Fibroblast of lung (primary cell): ENCODE measurements at regions not wholly inside any gene's neighbourhood (a gene's known extent, or its start where the extent isn't known, plus 50 kb on each side); places are given as distances from the start of the nearest gene placed in this dataset.

Source experiments
- DNase-seq, 2 donors: peaks; one replicate each; pipeline versions ENCODE4 v3.0.0 to v3.0.0-alpha.2; 2010; ENCODE audit warnings: low read depth in 2 of 2
- H2AFZ ChIP-seq: 2 replicates; pipeline ENCODE4 v1.5.1; 2012; ENCODE audit warnings: low read length, control low read depth, inconsistent platforms
- H3K27ac ChIP-seq: 2 replicates; pipeline ENCODE4 v1.5.1; 2011; ENCODE audit warnings: low read length, control low read depth; ENCODE audit not compliant: insufficient read depth
- H3K27me3 ChIP-seq: 2 replicates; pipeline ENCODE4 v1.5.1; 2011; ENCODE audit warnings: mild to moderate bottlenecking, low read length; ENCODE audit not compliant: control insufficient read depth, insufficient read depth
- H3K36me3 ChIP-seq: 2 replicates; pipeline ENCODE4 v1.5.1; 2011; ENCODE audit warnings: low read length; ENCODE audit not compliant: control insufficient read depth, insufficient read depth
- H3K4me1 ChIP-seq: 2 replicates; pipeline ENCODE4 v1.5.1; 2011; ENCODE audit warnings: low read length; ENCODE audit not compliant: control insufficient read depth, insufficient read depth; ENCODE audit errors: extremely low read depth
- H3K4me2 ChIP-seq: 2 replicates; pipeline ENCODE4 v1.5.1; 2011; ENCODE audit warnings: low read length, control low read depth; ENCODE audit not compliant: insufficient read depth; ENCODE audit errors: extremely low read depth
- H3K4me3 ChIP-seq, 4 experiments: fragments of 200-600 bp in 1 of 4; sonication (generic) in 1 of 4; replicated peaks in 1 of 4; 2 replicates each; pipeline ENCODE4 v1.5.1; 2011 to 2016; ENCODE audit warnings: low read length in 4 of 4, low read depth in 3 of 4, mild to moderate bottlenecking in 3 of 4, control low read depth in 2 of 4, inconsistent platforms in 1 of 4, mixed read lengths in 1 of 4; ENCODE audit not compliant: insufficient read depth in 1 of 4; ENCODE audit errors: control extremely low read depth in 1 of 4
- H3K79me2 ChIP-seq: 2 replicates; pipeline ENCODE4 v1.5.1; 2012; ENCODE audit warnings: mild to moderate bottlenecking, low read length, inconsistent platforms; ENCODE audit not compliant: control insufficient read depth, insufficient read depth
- H3K9ac ChIP-seq: 2 replicates; pipeline ENCODE4 v1.5.1; 2011; ENCODE audit warnings: mild to moderate bottlenecking, low read length, control low read depth; ENCODE audit not compliant: insufficient read depth
- H3K9me3 ChIP-seq: 2 replicates; pipeline ENCODE4 v1.5.1; 2012; ENCODE audit warnings: low read depth, low read length; ENCODE audit not compliant: control insufficient read depth, insufficient read depth
- H4K20me1 ChIP-seq: 2 replicates; pipeline ENCODE4 v1.5.1; 2011; ENCODE audit warnings: low read length; ENCODE audit not compliant: control insufficient read depth, insufficient read depth; ENCODE audit errors: extremely low read depth
- CTCF ChIP-seq, 2 donors: IDR thresholded peaks in 1 of 2; conservative IDR thresholded peaks in 1 of 2; 1 replicate in 1 of 2; 2 replicates in 1 of 2; pipeline ENCODE4 v1.5.1; 2011 to 2012; ENCODE audit warnings: low read length in 2 of 2, control low read depth in 1 of 2, inconsistent platforms in 1 of 2, low read depth in 1 of 2, mild to moderate bottlenecking in 1 of 2
- EZH2 ChIP-seq: IDR thresholded peaks from 2 replicates; pipeline ENCODE4 v1.5.1; 2012; ENCODE audit warnings: low read length, control low read depth, mild to moderate bottlenecking; ENCODE audit errors: missing control alignments

- Histone ChIP-seq H3K4me3 (no peak overlapping the region), H3K27ac (peak overlapping the region; percentile 60), H4K20me1 (no peaks in the 10 kb centered on the region), H3K36me3 (no peaks in the 10 kb centered on the region), H3K27me3 (no peaks in the 10 kb centered on the region), H3K9me3 (no peaks in the 10 kb centered on the region), H3K79me2 (no peaks in the 10 kb centered on the region), H3K9ac (no peak overlapping the region), H3K4me1 (peaks cover 25% of the 10 kb centered on the region), H2AFZ (no peak overlapping the region), H3K4me2 (no peak overlapping the region)
- no peak for TF ChIP-seq EZH2
- TF ChIP-seq CTCF (conservative IDR thresholded peaks at IDR 0.05 in 1 of 2, IDR thresholded peaks at IDR 0.05 in 1 of 2; ENCODE audit: low read depth in 1 of 2, low read length in 2 of 2): no peak
- peak; percentile 88 to 92 for DNase-seq
Measured at GRCh38 chr2:100752628-100753333, 67.2 kb upstream of the NPAS2 start.

GRCh38 chr2:100753444-100753843 lies 66.5 kb upstream of the NPAS2 start:
- DNase-seq: no peak
- peaks cover 29% of the 10 kb centered on the region for H3K4me1 ChIP-seq

GRCh38 chr2:100753881-100754280 lies 66.1 kb upstream of the NPAS2 start:
- H3K27me3 ChIP-seq: no peaks in the 10 kb centered on the region
- H3K4me1 ChIP-seq: peaks cover 29% of the 10 kb centered on the region
- TF ChIP-seq EZH2 (no peak), CTCF (conservative IDR thresholded peaks at IDR 0.05 in 1 of 2, IDR thresholded peaks at IDR 0.05 in 1 of 2; ENCODE audit: low read depth in 1 of 2, low read length in 2 of 2) (no peak)
- no peak for DNase-seq
- H3K79me2 ChIP-seq: no peaks in the 10 kb centered on the region
- no peaks in the 10 kb centered on the region for H4K20me1 ChIP-seq
- no peak overlapping the region for H3K4me2 ChIP-seq
- no peak overlapping the region for H2AFZ ChIP-seq
- H3K36me3 ChIP-seq: no peaks in the 10 kb centered on the region
- H3K9ac ChIP-seq: no peak overlapping the region
- H3K27ac ChIP-seq: no peak overlapping the region
- no peaks in the 10 kb centered on the region for H3K9me3 ChIP-seq
- H3K4me3 ChIP-seq: no peak overlapping the region

More at GRCh38 chr2:100753444-100753843, 66.5 kb upstream of the NPAS2 start:
- Histone ChIP-seq H4K20me1 (no peaks in the 10 kb centered on the region), H3K79me2 (no peaks in the 10 kb centered on the region), H3K9ac (no peak overlapping the region), H2AFZ (no peak overlapping the region), H3K36me3 (no peaks in the 10 kb centered on the region), H3K27me3 (no peaks in the 10 kb centered on the region), H3K9me3 (no peaks in the 10 kb centered on the region), H3K4me2 (no peak overlapping the region), H3K4me3 (no peak overlapping the region), H3K27ac (peak overlapping the region; percentile 60)
- no peak for TF ChIP-seq EZH2
- no peak for TF ChIP-seq CTCF (conservative IDR thresholded peaks at IDR 0.05 in 1 of 2, IDR thresholded peaks at IDR 0.05 in 1 of 2; ENCODE audit: low read depth in 1 of 2, low read length in 2 of 2)
